Kidney epithelial cell (primary cell): ENCODE measurements at regions not wholly inside any gene's neighbourhood (a gene's known extent, or its start where the extent isn't known, plus 50 kb on each side); places are given as distances from the start of the nearest gene placed in this dataset.

Experiments
- DNase-seq: peaks from one replicate; pipeline ENCODE4 v3.0.0-alpha.2; 2010; ENCODE audit warnings: low read depth
- H3K27me3 ChIP-seq: 2 replicates; pipeline ENCODE4 v1.6.0; 2011; ENCODE audit warnings: low read length; ENCODE audit not compliant: control insufficient read depth, insufficient read depth
- H3K36me3 ChIP-seq: 2 replicates; pipeline ENCODE4 v1.5.1; 2011; ENCODE audit warnings: low read length; ENCODE audit not compliant: control insufficient read depth, insufficient read depth
- H3K4me3 ChIP-seq: 2 replicates; pipeline ENCODE4 v1.5.1; 2011; ENCODE audit warnings: low read depth, mild to moderate bottlenecking, control low read depth, low read length
- TF ChIP-seq, protein P1 (sequence below): IDR thresholded peaks from 2 replicates; pipeline ENCODE4 v1.5.1; 2011; ENCODE audit warnings: mild to moderate bottlenecking, moderate library complexity, low read length, control low read depth, inconsistent platforms; ENCODE audit not compliant: insufficient read depth, poor library complexity, severe bottlenecking

DNA sequence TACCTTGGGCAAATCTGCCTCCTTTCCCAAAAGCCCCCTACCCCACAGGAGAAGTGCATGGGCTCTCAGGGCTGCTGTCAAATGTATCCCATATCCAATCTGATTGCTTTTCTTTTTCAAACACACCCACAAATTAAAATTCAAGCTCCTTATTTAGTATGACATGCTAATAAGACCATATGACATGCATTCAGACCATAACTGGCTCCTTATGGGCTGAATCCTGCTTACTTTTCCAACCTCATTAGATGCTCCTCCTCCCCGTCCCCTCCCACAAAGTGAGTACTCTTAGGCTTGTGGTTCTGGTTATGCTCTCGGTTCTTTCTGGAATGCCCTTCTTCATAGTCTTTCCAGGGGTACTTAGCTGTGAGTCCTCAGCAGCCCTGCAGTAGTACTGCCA, 59.0 kb upstream of the TOM1L1 start:
- H3K27me3 ChIP-seq = no peaks in the 10 kb centered on the region
- H3K36me3 ChIP-seq = no peaks in the 10 kb centered on the region
- DNase-seq = no peak
- H3K4me3 ChIP-seq = no peak overlapping the region
- TF ChIP-seq, protein P1, sequence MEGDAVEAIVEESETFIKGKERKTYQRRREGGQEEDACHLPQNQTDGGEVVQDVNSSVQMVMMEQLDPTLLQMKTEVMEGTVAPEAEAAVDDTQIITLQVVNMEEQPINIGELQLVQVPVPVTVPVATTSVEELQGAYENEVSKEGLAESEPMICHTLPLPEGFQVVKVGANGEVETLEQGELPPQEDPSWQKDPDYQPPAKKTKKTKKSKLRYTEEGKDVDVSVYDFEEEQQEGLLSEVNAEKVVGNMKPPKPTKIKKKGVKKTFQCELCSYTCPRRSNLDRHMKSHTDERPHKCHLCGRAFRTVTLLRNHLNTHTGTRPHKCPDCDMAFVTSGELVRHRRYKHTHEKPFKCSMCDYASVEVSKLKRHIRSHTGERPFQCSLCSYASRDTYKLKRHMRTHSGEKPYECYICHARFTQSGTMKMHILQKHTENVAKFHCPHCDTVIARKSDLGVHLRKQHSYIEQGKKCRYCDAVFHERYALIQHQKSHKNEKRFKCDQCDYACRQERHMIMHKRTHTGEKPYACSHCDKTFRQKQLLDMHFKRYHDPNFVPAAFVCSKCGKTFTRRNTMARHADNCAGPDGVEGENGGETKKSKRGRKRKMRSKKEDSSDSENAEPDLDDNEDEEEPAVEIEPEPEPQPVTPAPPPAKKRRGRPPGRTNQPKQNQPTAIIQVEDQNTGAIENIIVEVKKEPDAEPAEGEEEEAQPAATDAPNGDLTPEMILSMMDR = no peak

DNA sequence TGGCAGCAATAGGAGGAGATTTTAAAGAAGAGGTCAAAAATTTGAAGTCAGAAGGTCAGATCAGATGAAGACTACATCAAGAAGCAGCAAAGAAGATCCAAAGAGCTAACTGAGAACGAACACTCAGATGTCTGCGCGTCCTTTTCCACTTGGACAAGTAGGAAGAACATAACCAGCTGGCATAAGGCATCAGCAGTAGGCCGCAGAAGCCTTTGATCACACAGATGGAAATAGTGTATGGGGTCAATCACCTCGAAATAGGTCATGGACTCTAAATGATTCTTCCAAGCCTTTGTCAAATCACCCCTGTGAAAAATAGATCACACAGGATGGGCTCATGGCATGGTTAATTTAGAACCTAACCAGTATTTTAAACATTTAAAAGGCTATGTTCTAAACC, 56.4 kb upstream of the TOM1L1 start:
- no peak for DNase-seq
- TF ChIP-seq, protein P1 = no peak
- Histone ChIP-seq H3K36me3 (no peaks in the 10 kb centered on the region), H3K27me3 (no peaks in the 10 kb centered on the region), H3K4me3 (no peak overlapping the region)

DNA sequence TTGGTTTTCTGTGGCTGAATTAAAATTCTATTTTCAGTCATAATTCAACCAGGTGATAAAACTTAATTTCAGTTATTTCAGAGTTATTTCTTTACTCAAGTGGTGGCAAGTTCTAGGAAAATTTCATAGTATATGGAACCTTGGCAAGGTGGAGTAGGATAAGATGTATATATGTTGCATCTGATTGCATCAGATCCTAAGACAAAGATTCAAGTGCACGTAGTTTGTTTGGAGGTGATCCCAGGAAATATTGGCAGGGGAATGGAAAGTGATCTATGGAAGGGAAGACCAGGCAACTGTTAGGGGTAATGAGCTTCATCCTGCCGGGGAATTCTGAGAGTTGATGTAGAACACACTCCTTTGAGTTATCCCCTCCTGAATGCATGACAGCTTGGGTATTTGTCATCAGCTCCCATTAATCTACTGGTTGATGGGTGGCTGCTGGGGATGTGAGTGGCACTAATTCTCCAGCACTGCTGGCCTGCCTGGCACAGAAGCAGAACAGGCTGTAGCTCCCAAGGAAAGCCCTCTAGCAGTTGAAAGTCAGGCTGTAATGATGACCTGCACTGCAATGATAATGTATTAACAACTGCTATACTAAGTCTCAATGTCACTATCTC, 52.2 kb upstream of the TOM1L1 start:
- DNase-seq = no peak
- TF ChIP-seq, protein P1 = no peak
- Histone ChIP-seq H3K27me3 (no peaks in the 10 kb centered on the region), H3K36me3 (no peaks in the 10 kb centered on the region), H3K4me3 (no peak overlapping the region)

- DNase-seq = no peak
- Histone ChIP-seq H3K27me3 (no peaks in the 10 kb centered on the region), H3K36me3 (no peaks in the 10 kb centered on the region), H3K4me3 (no peak overlapping the region)
- TF ChIP-seq, protein P1 = no peak
Observed at GRCh38 chr17:54849660-54850059, 51.0 kb upstream of the TOM1L1 start.
